PC-9 (cell line): ENCODE measurements at regions not wholly inside any gene's neighbourhood (a gene's known extent, or its start where the extent isn't known, plus 50 kb on each side); places are given as distances from the start of the nearest gene placed in this dataset.

Experiments used
- BruUV-seq: library from RNA; stranded (reverse); fragments of 400-500 nt; replicated peaks from 2 replicates; lab custom pipeline; 2021; lab: Mats Ljungman, UMichigan
- CTCF ChIA-PET: fragments of 300-600 bp; sonication (Branson Sonifier 250); formaldehyde crosslinking; loops from one replicate; lab custom pipeline; 2022; ENCODE audit warnings: antibody characterized with exemption; lab: Charles Lee
- POLR2A ChIA-PET: fragments of 300-600 bp; sonication (Branson Sonifier 250); formaldehyde crosslinking; loops from one replicate; lab custom pipeline; 2022; ENCODE audit warnings: antibody characterized with exemption; ENCODE audit not compliant: unreplicated experiment; lab: Charles Lee
- DNase-seq, 2 experiments: peaks; one replicate each; pipeline versions ENCODE4 v3.0.0 to v3.0.0-alpha.2; 2015 to 2022; ENCODE audit warnings: mixed read lengths in 1 of 2
- H2AFZ ChIP-seq: fragments of 200-600 bp; sonication (generic); 2 replicates; pipeline ENCODE4 v1.8.1; 2017; ENCODE audit warnings: antibody characterized with exemption
- H3F3A ChIP-seq: fragments of 200-600 bp; sonication (generic); 2 replicates; pipeline ENCODE4 v1.8.1; 2017; ENCODE audit warnings: antibody characterized with exemption, mild to moderate bottlenecking, low read depth; ENCODE audit not compliant: insufficient read depth
- H3K27ac ChIP-seq: fragments of 200-600 bp; sonication (generic); 2 replicates; pipeline ENCODE4 v1.6.1; 2016; ENCODE audit warnings: mixed run types
- H3K27me3 ChIP-seq: fragments of 200-600 bp; sonication (generic); 2 replicates; pipeline ENCODE4 v1.6.1; 2016; ENCODE audit warnings: low read depth, mixed run types; ENCODE audit not compliant: insufficient read depth
- H3K36me3 ChIP-seq: fragments of 200-600 bp; sonication (generic); 2 replicates; pipeline ENCODE4 v1.6.1; 2016; ENCODE audit warnings: low read depth, mixed run types
- H3K4me1 ChIP-seq: fragments of 200-600 bp; sonication (generic); replicated peaks from 2 replicates; pipeline ENCODE4 v1.6.1; 2016; ENCODE audit warnings: mixed run types; ENCODE audit not compliant: insufficient read depth
- H3K4me2 ChIP-seq: fragments of 200-600 bp; sonication (generic); 2 replicates; pipeline ENCODE4 v1.6.1; 2017; ENCODE audit warnings: mixed run types
- H3K4me3 ChIP-seq: fragments of 200-600 bp; sonication (generic); 2 replicates; pipeline ENCODE4 v1.6.1; 2016; ENCODE audit warnings: mixed run types
- H3K79me2 ChIP-seq: fragments of 200-600 bp; sonication (generic); 2 replicates; pipeline ENCODE4 v1.6.1; 2017; ENCODE audit warnings: low read depth, mixed run types
- H3K9me2 ChIP-seq: fragments of 200-600 bp; sonication (generic); 2 replicates; pipeline ENCODE4 v1.8.1; 2017; ENCODE audit warnings: mild to moderate bottlenecking; ENCODE audit not compliant: insufficient read depth
- H3K9me3 ChIP-seq: fragments of 200-600 bp; sonication (generic); 2 replicates; pipeline ENCODE4 v1.8.1; 2016; ENCODE audit warnings: low read depth; ENCODE audit not compliant: insufficient read depth
- H4K20me1 ChIP-seq: fragments of 200-600 bp; sonication (generic); 2 replicates; pipeline ENCODE4 v1.8.1; 2017; ENCODE audit not compliant: insufficient read depth
- EZH2 ChIP-seq: fragments of 200-600 bp; sonication (generic); IDR thresholded peaks from 2 replicates; pipeline ENCODE4 v1.8.0; 2017; ENCODE audit warnings: antibody characterized with exemption, low read depth
- intact Hi-C: fragments of 100-400 bp; cut with micrococcal nuclease; formaldehyde crosslinking; loops from one replicate; pipeline ENCODE4 v1.10.0; 2022; ENCODE audit not compliant: unreplicated experiment
- TF ChIP-seq, protein P1 (sequence below): fragments of 200-600 bp; sonication (generic); conservative IDR thresholded peaks from 2 replicates; pipeline ENCODE4 v1.6.1; 2017; ENCODE audit warnings: mixed run types, antibody characterized with exemption, mild to moderate bottlenecking, moderate library complexity

DNA sequence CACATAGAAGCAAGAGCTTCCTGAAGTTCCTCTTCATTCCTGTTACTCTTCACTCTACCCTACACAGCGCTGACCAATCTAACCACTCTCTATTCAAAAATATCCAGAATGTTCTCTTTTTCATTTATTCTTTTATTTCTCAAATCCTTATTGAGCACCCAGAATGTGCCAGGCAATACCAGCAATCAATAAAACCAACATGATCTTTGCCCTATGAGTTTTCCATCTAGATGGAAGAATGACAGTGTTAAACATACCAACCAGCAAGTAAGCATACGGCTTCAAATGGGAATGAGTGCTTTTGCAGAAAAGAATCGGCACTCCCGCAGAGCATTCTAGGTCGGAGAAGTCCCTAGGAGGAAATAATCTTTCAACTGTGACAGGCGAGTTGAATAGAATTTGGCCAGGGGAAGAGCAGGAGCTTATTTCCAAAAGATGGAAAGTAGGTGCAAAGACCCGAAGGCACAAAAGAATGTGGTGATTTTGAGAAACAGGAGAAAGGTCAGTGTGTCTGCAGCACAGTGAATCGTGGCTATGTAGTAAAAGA is 217.8 kb upstream of the MEIS1 start:
- intact Hi-C loops: no loop called here
- H3K4me2 ChIP-seq: no peak overlapping the region
- no peak overlapping the region for H3K4me3 ChIP-seq
- no peaks in the 10 kb centered on the region for H3K4me1 ChIP-seq
- H2AFZ ChIP-seq: no peak overlapping the region
- DNase-seq: no peak
- no peaks in the 10 kb centered on the region for H3K79me2 ChIP-seq
- CTCF ChIA-PET: interaction anchor here (0.7 kb wide), 1 partner anchor 461 kb away, joined by 3 read pairs; no protein-coding TSS in a partner anchor
- H3K27me3 ChIP-seq: no peaks in the 10 kb centered on the region
- H3K27ac ChIP-seq: no peak overlapping the region
- no peak for TF ChIP-seq EZH2
- TF ChIP-seq, protein P1, sequence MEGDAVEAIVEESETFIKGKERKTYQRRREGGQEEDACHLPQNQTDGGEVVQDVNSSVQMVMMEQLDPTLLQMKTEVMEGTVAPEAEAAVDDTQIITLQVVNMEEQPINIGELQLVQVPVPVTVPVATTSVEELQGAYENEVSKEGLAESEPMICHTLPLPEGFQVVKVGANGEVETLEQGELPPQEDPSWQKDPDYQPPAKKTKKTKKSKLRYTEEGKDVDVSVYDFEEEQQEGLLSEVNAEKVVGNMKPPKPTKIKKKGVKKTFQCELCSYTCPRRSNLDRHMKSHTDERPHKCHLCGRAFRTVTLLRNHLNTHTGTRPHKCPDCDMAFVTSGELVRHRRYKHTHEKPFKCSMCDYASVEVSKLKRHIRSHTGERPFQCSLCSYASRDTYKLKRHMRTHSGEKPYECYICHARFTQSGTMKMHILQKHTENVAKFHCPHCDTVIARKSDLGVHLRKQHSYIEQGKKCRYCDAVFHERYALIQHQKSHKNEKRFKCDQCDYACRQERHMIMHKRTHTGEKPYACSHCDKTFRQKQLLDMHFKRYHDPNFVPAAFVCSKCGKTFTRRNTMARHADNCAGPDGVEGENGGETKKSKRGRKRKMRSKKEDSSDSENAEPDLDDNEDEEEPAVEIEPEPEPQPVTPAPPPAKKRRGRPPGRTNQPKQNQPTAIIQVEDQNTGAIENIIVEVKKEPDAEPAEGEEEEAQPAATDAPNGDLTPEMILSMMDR: no peak
- H3K36me3 ChIP-seq: no peaks in the 10 kb centered on the region
- no peaks in the 10 kb centered on the region for H3K9me2 ChIP-seq
- H4K20me1 ChIP-seq: no peaks in the 10 kb centered on the region
- POLR2A ChIA-PET: interaction anchor here (0.7 kb wide), 1 partner anchor 816 kb away, joined by 7 read pairs; no protein-coding TSS in a partner anchor
- BruUV-seq: no TSS peak
- H3F3A ChIP-seq: no peaks in the 10 kb centered on the region
- no peaks in the 10 kb centered on the region for H3K9me3 ChIP-seq

DNA sequence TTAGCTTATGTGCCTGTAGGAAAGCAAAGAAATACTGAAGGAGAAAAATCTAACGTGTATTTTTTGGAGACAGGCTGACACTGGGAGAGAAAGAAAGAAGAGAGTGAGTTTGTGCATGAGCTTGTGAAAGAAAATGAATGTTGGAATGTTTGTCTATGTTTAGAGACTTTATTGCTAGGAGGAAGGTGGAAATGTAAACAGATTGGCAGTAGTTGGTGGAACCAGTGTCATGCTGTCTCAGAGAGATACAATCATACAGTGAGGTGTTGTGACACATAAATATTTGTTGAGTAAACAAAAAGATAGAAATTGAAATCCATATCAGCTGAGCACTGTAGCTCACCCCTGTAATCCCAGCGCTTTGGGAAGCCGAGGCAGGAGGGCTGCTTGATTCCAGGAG is 222.2 kb upstream of the MEIS1 start:
- intact Hi-C loops: no loop called here
- Histone ChIP-seq H3K4me2 (no peak overlapping the region), H3K9me2 (no peaks in the 10 kb centered on the region), H3K27me3 (no peaks in the 10 kb centered on the region), H3K27ac (no peak overlapping the region), H3K79me2 (no peaks in the 10 kb centered on the region), H3K9me3 (no peaks in the 10 kb centered on the region), H4K20me1 (no peaks in the 10 kb centered on the region), H3K4me1 (no peaks in the 10 kb centered on the region), H3F3A (no peaks in the 10 kb centered on the region), H3K4me3 (no peak overlapping the region), H2AFZ (no peak overlapping the region), H3K36me3 (no peaks in the 10 kb centered on the region)
- ChIA-PET CTCF (no interaction called here), POLR2A (no interaction called here)
- no peak for TF ChIP-seq EZH2
- TF ChIP-seq, protein P1: no peak
- no TSS peak for BruUV-seq
- no peak for DNase-seq

DNA sequence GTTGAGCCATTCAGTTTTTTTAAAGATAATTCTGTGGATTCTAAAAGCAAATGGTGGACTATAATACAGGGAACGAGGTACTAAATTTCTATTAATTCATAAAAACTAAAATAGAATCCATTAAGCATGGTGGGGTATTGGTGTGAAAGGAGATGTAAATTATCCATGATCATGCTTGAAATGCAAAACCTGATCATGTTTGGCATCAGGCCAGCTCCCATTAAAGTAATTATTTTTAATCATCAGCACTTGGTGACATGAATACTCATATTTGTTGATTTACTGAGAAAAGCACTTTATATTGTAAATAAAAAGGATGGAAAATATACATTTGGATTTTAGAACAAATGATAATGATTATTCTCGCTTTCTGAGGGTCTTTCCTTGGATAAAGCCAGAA is 232.3 kb upstream of the MEIS1 start:
- intact Hi-C loops: no loop called here
- CTCF ChIA-PET: no interaction called here
- POLR2A ChIA-PET: no interaction called here
- Histone ChIP-seq H3K27ac (no peak overlapping the region), H3K4me3 (no peak overlapping the region), H3K27me3 (peaks cover 4% of the 10 kb centered on the region), H3K36me3 (no peaks in the 10 kb centered on the region), H2AFZ (no peak overlapping the region), H4K20me1 (no peaks in the 10 kb centered on the region), H3K4me2 (no peak overlapping the region), H3K9me2 (no peaks in the 10 kb centered on the region; the same call in 1 of the 2 replicates), H3K79me2 (no peaks in the 10 kb centered on the region), H3F3A (no peaks in the 10 kb centered on the region), H3K9me3 (no peaks in the 10 kb centered on the region), H3K4me1 (no peaks in the 10 kb centered on the region)
- TF ChIP-seq, protein P1: no peak
- TF ChIP-seq EZH2: no peak
- DNase-seq: no peak
- no TSS peak for BruUV-seq
